GM12874 (cell line): ENCODE measurements at regions not wholly inside any gene's neighbourhood (a gene's known extent, or its start where the extent isn't known, plus 50 kb on each side); places are given as distances from the start of the nearest gene placed in this dataset.

ENCODE experiments used
- CTCF ChIP-seq: IDR thresholded peaks from 2 replicates; pipeline ENCODE4 v1.5.1; 2011; ENCODE audit warnings: low read depth, mild to moderate bottlenecking, control low read depth, low read length, moderate library complexity; ENCODE audit not compliant: insufficient read depth

GRCh38 chr5:35477911-35478310 lies 139.8 kb upstream of the SPEF2 start:
- no peak for TF ChIP-seq CTCF

GRCh38 chr5:35477321-35477720 lies 140.3 kb upstream of the SPEF2 start:
- TF ChIP-seq CTCF = no peak

- no peak for TF ChIP-seq CTCF
Observed at GRCh38 chr5:35476797-35477196, 140.9 kb upstream of the SPEF2 start.

GRCh38 chr5:35476036-35476435 lies 141.6 kb upstream of the SPEF2 start:
- TF ChIP-seq CTCF = no peak

GRCh38 chr5:35473589-35473988 lies 144.1 kb upstream of the SPEF2 start:
- no peak for TF ChIP-seq CTCF

- TF ChIP-seq CTCF = no peak
Observed at GRCh38 chr5:35470866-35471265, 146.8 kb upstream of the SPEF2 start.

GRCh38 chr5:35468811-35469210 lies 148.9 kb upstream of the SPEF2 start:
- no peak for TF ChIP-seq CTCF

GRCh38 chr5:35466746-35467145 lies 150.9 kb upstream of the SPEF2 start:
- TF ChIP-seq CTCF = no peak
